HG02588 (cell line): ENCODE measurements at regions not wholly inside any gene's neighbourhood (a gene's known extent, or its start where the extent isn't known, plus 50 kb on each side); places are given as distances from the start of the nearest gene placed in this dataset.

Experiments used
- ATAC-seq: cut with Tn5 transposase; IDR thresholded peaks from one replicate; pipeline ENCODE4 v1.9.1; 2021; ENCODE audit warnings: mild to moderate bottlenecking, moderate library complexity; ENCODE audit not compliant: unreplicated experiment

GRCh38 chr2:177129610-177130009 is 83.0 kb upstream of the HNRNPA3 start:
- ATAC-seq = no peak

GRCh38 chr2:177131858-177132257 is 80.7 kb upstream of the HNRNPA3 start:
- ATAC-seq = no peak

- no peak for ATAC-seq
These were observed 73.8 kb upstream of the HNRNPA3 start for GRCh38 chr2:177138823-177139222.

GRCh38 chr2:177141866-177142265 is 70.7 kb upstream of the HNRNPA3 start:
- no peak for ATAC-seq

GRCh38 chr2:177143444-177143843 is 69.2 kb upstream of the HNRNPA3 start:
- ATAC-seq = no peak

GRCh38 chr2:177147093-177147694 is 65.4 kb upstream of the HNRNPA3 start:
- ATAC-seq = peak; percentile 36

- no peak for ATAC-seq
These were observed 64.7 kb upstream of the HNRNPA3 start for GRCh38 chr2:177147834-177148445.

GRCh38 chr2:177148477-177149154 is 64.0 kb upstream of the HNRNPA3 start:
- ATAC-seq = peak; percentile 90

- no peak for ATAC-seq
These were observed 63.5 kb upstream of the HNRNPA3 start for GRCh38 chr2:177149155-177149503.

GRCh38 chr2:177153805-177154204 is 58.8 kb upstream of the HNRNPA3 start:
- no peak for ATAC-seq

GRCh38 chr2:177154809-177155208 is 57.8 kb upstream of the HNRNPA3 start:
- ATAC-seq = no peak

- no peak for ATAC-seq
These were observed 57.0 kb upstream of the HNRNPA3 start for GRCh38 chr2:177155631-177156030.

- no peak for ATAC-seq
These were observed 50.7 kb upstream of the HNRNPA3 start for GRCh38 chr2:177161741-177162460.
